H1 (cell line): ENCODE measurements at regions not wholly inside any gene's neighbourhood (a gene's known extent, or its start where the extent isn't known, plus 50 kb on each side); places are given as distances from the start of the nearest gene placed in this dataset.

ENCODE experiments used
- ATF3 ChIP-seq: IDR thresholded peaks from 2 replicates; pipeline ENCODE4 v1.6.1; 2011; ENCODE audit warnings: low read depth, mild to moderate bottlenecking, low read length; ENCODE audit not compliant: insufficient read depth
- BACH1 ChIP-seq: IDR thresholded peaks from 2 replicates; pipeline ENCODE4 v1.6.1; 2012; ENCODE audit warnings: low read length, improper control_type of control experiment
- CREB1 ChIP-seq: IDR thresholded peaks from 2 replicates; pipeline ENCODE4 v1.6.1; 2012; ENCODE audit warnings: inconsistent platforms
- E2F6 ChIP-seq: IDR thresholded peaks from 2 replicates; pipeline ENCODE4 v1.6.1; 2012; ENCODE audit warnings: inconsistent platforms
- SP4 ChIP-seq: IDR thresholded peaks from 2 replicates; pipeline ENCODE4 v1.6.1; 2012; ENCODE audit warnings: low read length, inconsistent platforms
- TAF1 ChIP-seq: IDR thresholded peaks from 2 replicates; pipeline ENCODE4 v1.6.1; 2011; ENCODE audit warnings: mild to moderate bottlenecking, low read depth, low read length
- USF2 ChIP-seq: IDR thresholded peaks from 2 replicates; pipeline ENCODE4 v1.6.1; 2011; ENCODE audit warnings: low read length, improper control_type of control experiment

GRCh38 chr2:78202986-78203670 is 681.0 kb upstream of the LRRTM4 start:
- TF ChIP-seq BACH1 (no peak), TAF1 (no peak), E2F6 (no peak), USF2 (no peak), CREB1 (no peak), ATF3 (no peak), SP4 (no peak)
